ENCODE measurements at regions not wholly inside any gene's neighbourhood (a gene's known extent, or its start where the extent isn't known, plus 50 kb on each side); places are given as distances from the start of the nearest gene placed in this dataset.

DNA sequence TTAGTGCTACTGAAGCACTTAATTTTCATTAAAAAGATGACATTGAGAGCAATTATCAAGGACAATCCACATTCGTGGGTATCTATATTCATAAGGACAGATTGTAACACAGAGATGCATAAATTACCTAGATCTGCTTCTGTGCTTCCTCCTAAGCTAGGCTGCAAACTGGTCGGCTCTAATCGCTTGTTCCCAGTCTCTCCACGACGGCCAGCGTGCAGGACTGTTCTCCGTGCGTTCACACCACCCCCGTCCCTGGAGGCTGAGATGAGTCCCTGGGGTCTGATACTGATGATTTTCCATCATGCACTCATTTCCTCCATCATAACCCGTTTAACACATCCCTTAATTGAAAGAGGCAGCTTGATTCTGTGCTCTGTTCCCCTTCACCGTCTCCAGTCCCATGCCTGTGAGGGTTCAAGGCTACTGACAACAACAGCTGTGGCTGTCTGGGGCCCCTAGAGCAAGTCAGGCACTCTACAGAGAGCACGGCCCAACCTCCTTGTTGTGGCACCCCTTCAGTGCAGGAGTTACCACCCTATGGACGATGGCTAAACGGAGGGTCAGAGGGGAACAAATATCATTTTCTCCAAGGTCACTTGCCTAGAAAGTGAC lies 469.6 kb downstream of the NPHP4 start:
- no peak for DNase-seq (ENCODE audit: low spot score)

DNA sequence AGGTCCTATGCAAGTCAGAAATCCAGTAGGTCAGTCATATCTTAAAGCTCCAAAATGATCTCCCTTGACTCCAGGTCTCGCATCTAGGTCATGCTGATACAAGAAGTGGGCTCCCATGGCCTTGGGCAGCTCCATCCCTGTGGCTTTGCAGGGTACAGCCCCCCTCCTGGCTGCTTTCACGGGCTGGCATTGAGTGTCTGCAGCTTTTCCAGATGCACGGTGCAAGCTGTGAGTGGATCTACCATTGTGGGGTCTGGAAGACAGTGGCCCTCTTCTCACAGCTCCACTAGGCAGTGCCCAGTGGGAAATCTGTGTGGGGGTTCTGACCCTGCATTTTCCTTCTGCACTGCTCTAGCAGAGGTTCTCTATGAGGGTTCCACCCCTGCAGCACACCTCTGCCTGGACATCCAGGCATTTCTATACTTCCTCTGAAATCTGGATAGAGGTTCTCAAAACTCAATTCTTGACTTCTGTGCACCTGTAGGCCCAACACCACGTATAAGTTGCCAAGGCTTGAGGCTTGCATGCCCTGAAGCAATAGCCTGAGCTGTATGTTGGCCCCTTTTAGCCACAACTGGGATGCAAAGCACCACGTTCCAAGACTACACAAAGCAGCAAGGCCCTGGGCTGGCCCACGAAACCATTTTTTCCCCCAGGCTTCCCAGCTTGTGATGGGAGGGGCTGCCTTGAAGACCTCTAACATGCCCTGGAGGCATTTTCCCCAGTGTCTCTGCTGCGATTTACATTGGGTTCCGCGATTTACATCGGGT lies 472.7 kb downstream of the NPHP4 start:
- DNase-seq (ENCODE audit: low spot score), result no peak

GRCh38 chr1:5516756-5517155 lies 475.5 kb downstream of the NPHP4 start:
- no peak for DNase-seq (ENCODE audit: low spot score)

- DNase-seq (ENCODE audit: low spot score), result no peak
These were observed 476.7 kb downstream of the NPHP4 start for GRCh38 chr1:5515501-5515900.

GRCh38 chr1:5514527-5515183 lies 477.6 kb downstream of the NPHP4 start:
- DNase-seq (ENCODE audit: low spot score), result peak; percentile 74

DNA sequence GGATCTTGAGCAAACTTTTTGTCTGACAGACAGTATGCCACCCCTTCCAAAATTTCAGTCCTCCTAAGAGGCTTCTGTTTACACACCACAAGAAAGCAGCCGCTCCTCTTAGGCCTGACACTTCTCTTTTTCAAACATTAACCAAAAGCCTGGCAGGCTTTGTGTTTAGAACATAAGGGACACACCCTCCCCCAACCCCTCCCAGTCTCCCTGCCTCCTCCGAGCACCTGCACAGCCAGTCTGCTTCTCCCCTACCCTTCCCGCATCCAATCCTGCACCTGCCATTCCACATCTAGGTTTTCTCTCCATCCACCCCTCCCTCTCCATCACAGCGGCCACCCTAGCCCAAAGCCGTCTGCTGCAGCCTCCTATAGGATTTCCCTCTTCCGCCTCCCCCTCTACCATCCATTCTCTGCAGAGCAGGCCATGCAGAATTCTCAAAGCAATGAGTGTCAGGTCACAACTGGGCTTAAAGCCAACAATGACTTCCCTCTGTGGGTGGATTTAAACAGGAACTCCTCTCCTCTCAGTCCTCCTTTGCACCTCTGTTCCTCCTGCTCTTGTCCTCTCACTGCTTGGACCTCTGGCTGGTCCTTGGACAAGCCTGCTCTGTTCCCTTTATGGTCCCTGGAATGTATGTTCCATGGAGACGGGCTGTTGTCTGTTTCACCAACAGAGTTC lies 478.2 kb downstream of the NPHP4 start:
- no peak for DNase-seq (ENCODE audit: low spot score)

- DNase-seq (ENCODE audit: low spot score), result no peak
These were observed 479.0 kb downstream of the NPHP4 start for GRCh38 chr1:5513179-5513578.

- no peak for DNase-seq (ENCODE audit: low spot score)
These were observed 480.7 kb downstream of the NPHP4 start for GRCh38 chr1:5511381-5512097.

DNA sequence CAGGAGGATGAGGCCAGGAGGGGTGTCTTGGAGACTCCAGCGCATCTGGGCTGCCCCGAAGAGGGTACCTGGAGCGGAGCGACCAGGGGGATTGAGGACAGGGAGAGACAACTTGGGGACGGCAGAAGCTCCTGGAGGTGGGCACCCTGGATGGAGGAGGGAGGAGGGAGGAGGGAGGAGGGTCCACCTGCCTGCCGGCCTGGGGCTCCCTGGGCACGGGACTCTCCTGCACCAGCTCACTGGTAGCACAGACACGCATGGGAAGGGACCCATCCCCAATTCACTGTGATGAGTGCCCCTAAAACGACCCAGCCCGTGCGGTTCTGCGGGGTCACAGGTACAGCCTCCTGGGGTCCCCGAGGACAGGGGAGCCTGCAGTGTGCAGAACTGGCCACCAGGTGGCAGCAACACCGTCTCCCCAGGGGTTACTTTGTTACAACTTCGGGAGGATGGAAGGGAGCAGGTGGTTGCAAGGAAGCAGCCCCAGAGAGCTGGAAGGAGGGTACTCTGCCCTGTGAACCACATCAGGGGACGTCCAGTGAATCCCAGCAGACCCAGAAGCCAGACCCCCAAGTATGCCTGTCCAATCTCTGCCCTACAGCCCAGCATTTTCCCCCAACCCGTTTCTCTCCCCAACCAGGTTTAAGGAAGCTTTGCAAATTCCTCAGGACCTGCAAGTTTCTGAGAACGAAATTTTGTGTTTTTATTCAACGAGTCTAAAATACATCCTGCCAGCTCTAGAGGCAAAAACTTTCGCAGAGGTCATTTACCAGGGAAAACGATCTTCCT lies 482.4 kb downstream of the NPHP4 start:
- DNase-seq (ENCODE audit: low spot score), result no peak

GRCh38 chr1:5508669-5509330 lies 483.4 kb downstream of the NPHP4 start:
- DNase-seq (ENCODE audit: low spot score), result no peak

DNA sequence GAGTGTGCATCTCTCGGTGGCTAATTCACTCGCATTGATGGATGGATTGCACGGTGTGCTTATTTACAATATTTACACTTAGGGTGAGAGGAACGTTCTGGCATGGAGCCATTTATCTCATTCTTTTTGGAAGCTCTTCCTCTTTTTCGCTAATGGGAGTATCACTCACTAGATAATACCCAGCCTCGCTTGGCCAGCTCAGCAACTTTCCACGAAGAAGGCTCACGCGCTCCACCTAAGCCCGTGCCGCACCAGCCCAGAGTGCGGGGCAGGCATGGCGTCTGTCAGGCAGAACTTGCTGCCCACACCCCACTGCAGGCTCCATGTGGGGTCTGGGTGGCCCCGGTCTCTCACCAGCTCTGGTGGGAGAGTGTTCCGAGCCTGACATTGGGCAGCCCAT lies 484.9 kb downstream of the NPHP4 start:
- DNase-seq (ENCODE audit: low spot score), result no peak

DNA sequence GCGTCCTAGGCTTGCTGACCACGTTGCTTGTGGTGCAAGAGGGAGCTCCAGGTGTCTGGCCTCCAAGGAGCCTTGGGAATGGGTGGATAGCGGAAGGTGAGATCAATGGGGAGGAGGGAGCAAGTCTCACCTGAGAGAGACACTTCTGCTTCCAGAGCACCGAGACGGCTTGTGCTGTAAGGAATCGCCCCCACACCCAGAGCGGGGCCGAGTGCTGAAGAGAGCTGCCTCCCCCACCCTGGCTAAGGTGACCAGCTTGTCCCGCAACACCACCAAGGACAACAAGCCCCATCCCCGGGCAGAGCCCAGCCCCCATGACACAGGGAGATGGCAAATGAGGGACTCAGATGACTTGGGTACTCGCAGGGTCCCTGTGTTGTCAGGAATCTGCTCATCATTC lies 485.6 kb downstream of the NPHP4 start:
- no peak for DNase-seq (ENCODE audit: low spot score)

GRCh38 chr1:5505944-5506343 lies 486.3 kb downstream of the NPHP4 start:
- no peak for DNase-seq (ENCODE audit: low spot score)

DNA sequence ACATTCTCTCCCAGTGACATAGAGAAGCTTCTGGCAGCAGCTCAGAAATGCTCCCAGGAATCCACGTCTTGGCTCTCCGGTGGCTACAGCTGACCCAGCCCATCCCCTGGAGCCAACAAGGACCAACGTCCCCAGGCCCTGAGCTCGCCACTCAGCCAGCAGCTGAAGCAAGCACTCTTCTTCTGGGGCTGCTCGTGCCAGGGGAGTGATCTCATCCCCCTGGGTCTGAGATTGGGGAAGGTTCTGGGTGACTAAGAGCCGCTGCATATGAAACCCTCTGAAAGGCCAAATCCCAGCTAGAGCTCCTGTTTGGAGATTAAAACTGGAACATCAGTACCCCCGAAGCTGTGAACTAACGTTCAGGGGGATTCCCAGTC lies 487.9 kb downstream of the NPHP4 start:
- DNase-seq (ENCODE audit: low spot score), result no peak

DNA sequence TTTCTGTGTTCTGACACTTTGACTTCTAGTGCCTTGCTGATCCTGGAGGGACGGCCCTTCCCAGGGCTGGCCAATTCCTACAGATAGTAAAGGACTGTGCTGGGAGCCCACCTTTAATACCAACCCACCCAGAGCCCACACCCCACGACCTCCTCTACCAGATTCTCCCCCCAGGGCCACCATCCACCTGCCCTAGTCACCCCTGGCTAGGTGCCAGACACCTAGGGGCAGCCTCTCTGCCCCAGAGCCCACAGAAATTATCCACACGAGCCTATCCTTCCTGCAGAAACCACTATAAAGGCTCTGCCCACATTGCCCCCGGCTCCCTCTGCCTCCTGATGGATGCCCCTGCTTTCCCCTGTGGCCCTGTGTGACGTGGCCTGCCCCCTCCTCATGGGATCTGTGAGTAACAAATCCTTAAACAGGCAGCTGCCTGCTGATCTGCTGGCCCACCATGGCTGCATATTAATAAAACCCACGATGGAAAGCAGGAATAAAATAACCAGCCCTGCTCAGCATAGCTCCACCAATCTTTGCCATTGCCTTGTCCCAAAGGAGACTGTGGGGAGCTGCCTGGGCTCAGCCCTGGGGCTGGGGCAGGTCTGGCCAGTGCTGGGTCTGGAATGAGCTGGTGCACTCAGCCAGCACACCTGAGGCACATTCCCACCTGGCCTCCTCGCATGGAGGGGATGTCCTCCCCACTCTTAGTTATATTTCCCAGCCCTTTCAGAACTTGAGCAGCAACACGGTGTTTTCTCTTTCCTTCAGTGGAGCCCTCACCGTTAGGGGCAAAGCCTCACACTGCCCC lies 488.5 kb downstream of the NPHP4 start:
- DNase-seq (ENCODE audit: low spot score), result no peak

GRCh38 chr1:5502311-5503194 lies 489.7 kb downstream of the NPHP4 start:
- DNase-seq (ENCODE audit: low spot score), result no peak

DNA sequence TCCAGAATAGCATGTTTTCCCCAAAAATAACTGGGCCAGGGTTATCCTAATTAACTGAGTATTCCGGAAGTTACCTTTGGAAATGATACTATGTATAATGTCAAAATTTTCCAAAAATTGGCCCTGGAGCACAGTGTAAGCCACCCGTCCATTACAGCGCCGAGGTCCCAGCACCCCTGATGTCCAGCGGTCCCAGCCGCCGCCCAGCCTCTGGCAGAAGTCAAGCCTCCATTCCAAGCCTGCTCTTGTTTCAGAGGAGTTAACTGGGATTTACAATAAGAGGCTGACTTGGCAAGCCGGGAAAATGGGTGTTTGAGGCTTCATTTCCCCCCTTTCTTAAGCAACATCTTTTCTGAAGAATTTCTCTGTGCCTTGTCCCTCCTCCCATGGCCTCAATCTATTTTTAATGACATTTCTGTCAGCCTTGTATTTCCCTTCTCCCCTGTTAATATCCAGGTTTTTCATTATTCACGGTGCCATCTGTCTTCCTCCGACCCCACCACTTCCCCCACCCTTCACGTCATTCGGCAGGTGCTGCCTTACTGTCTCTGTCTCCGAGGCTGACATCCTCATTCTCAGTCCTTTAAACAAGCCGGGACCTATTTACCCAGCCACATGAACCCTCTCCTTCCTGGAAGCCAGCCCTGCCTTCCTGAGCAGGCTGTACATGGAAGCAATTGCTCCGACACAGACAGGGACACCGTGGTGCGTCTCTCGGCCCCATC lies 490.9 kb downstream of the NPHP4 start:
- no peak for DNase-seq (ENCODE audit: low spot score)

DNA sequence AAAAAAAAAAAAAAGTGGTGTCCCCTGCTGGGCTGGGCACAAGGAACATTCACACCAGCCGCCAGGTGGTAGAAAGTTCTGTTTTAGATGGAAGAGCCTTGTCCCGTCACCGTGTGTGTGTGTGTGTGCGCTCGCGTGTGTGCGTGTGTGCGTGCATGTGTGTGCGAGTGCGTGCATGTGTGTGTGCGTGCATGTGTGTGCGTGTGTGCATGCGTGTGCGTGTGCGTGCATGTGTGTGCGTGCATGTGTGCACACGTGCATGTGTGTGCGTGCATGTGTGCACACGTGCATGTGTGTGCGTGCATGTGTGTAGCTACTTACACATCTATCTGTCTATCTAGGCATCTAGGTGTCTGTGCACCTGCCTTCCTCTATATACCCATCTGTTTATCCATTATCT lies 491.7 kb downstream of the NPHP4 start:
- no peak for DNase-seq (ENCODE audit: low spot score)

Data from left forelimb (tissue), 1 donor.